HEK293T (cell line): ENCODE measurements at regions not wholly inside any gene's neighbourhood (a gene's known extent, or its start where the extent isn't known, plus 50 kb on each side); places are given as distances from the start of the nearest gene placed in this dataset.

Experiments used
- FOXK2 ChIP-seq: fragments of 450-650 bp; IDR thresholded peaks from 2 replicates; pipeline ENCODE4 v1.6.1; 2016; ENCODE audit warnings: mild to moderate bottlenecking
- SP1 ChIP-seq: fragments of 450-650 bp; IDR thresholded peaks from 2 replicates; pipeline ENCODE4 v1.6.1; 2017
- TARDBP ChIP-seq: fragments of 450-650 bp; IDR thresholded peaks from 2 replicates; pipeline ENCODE4 v1.6.1; 2016
- ZNF384 ChIP-seq: fragments of 450-650 bp; IDR thresholded peaks from 2 replicates; pipeline ENCODE4 v1.6.1; 2016

- TF ChIP-seq TARDBP (no peak), FOXK2 (no peak), ZNF384 (no peak), SP1 (no peak)
Observed at GRCh38 chrX:123077631-123078030, 106.4 kb upstream of the GRIA3 start.
